GM12892 (cell line): ENCODE measurements at regions not wholly inside any gene's neighbourhood (a gene's known extent, or its start where the extent isn't known, plus 50 kb on each side); places are given as distances from the start of the nearest gene placed in this dataset.

Source experiments
- POLR2A ChIP-seq: IDR thresholded peaks from 2 replicates; pipeline ENCODE4 v1.6.1; 2011; ENCODE audit warnings: low read depth, low read length, control low read depth
- TAF1 ChIP-seq: IDR thresholded peaks from 2 replicates; pipeline ENCODE4 v1.6.1; 2011; ENCODE audit warnings: low read depth, mild to moderate bottlenecking, control low read depth, low read length, borderline replicate concordance

- no peak; the same call in none of the 2 replicates for TF ChIP-seq POLR2A
- no peak for TF ChIP-seq TAF1
Observed at GRCh38 chr6:26273673-26274588, 91.1 kb upstream of the BTN3A2 start.
